ENCODE measurements at regions not wholly inside any gene's neighbourhood (a gene's known extent, or its start where the extent isn't known, plus 50 kb on each side); places are given as distances from the start of the nearest gene placed in this dataset.

GRCh38 chr2:203797276-203797675 is 70.3 kb upstream of the CTLA4 start:
- TF ChIP-seq CTCF (IDR thresholded peaks at IDR 0.05) (no peak), POLR2A (IDR thresholded peaks at IDR 0.05) (no peak)

Data from uterus (tissue), 2 donors.